ENCODE measurements at regions not wholly inside any gene's neighbourhood (a gene's known extent, or its start where the extent isn't known, plus 50 kb on each side); places are given as distances from the start of the nearest gene placed in this dataset.

GRCh38 chr17:37828651-37829124 lies 83.8 kb upstream of the HNF1B start:
- no peak for DNase-seq (ENCODE audit: low spot score)
- H3K36me3 ChIP-seq: no peaks in the 10 kb centered on the region
- no peak for TF ChIP-seq CTCF (IDR thresholded peaks at IDR 0.05)
- H3K9me3 ChIP-seq: no peaks in the 10 kb centered on the region
- H3K4me1 ChIP-seq: no peaks in the 10 kb centered on the region
- no peak overlapping the region for H3K27ac ChIP-seq
- H3K27me3 ChIP-seq: no peaks in the 10 kb centered on the region
- no peak overlapping the region for H3K4me3 ChIP-seq

- no peak for TF ChIP-seq CTCF (IDR thresholded peaks at IDR 0.05)
- Histone ChIP-seq H3K9me3 (no peaks in the 10 kb centered on the region), H3K27ac (no peak overlapping the region), H3K4me3 (no peak overlapping the region), H3K27me3 (no peaks in the 10 kb centered on the region), H3K36me3 (no peaks in the 10 kb centered on the region), H3K4me1 (no peaks in the 10 kb centered on the region)
- DNase-seq (ENCODE audit: low spot score): no peak
Measured at GRCh38 chr17:37827905-37828650, 83.2 kb upstream of the HNF1B start.

- Histone ChIP-seq H3K4me3 (no peak overlapping the region), H3K36me3 (no peaks in the 10 kb centered on the region), H3K27me3 (no peaks in the 10 kb centered on the region), H3K27ac (no peak overlapping the region), H3K9me3 (no peaks in the 10 kb centered on the region), H3K4me1 (no peaks in the 10 kb centered on the region)
- no peak for TF ChIP-seq CTCF (IDR thresholded peaks at IDR 0.05)
- no peak for DNase-seq (ENCODE audit: low spot score)
Measured at GRCh38 chr17:37826497-37827430, 81.9 kb upstream of the HNF1B start.

- no peaks in the 10 kb centered on the region for H3K36me3 ChIP-seq
- no peaks in the 10 kb centered on the region for H3K4me1 ChIP-seq
- no peak for DNase-seq (ENCODE audit: low spot score)
- H3K4me3 ChIP-seq: no peak overlapping the region
- no peak for TF ChIP-seq CTCF (IDR thresholded peaks at IDR 0.05)
- H3K9me3 ChIP-seq: no peaks in the 10 kb centered on the region
- H3K27ac ChIP-seq: no peak overlapping the region
- H3K27me3 ChIP-seq: no peaks in the 10 kb centered on the region
Measured at GRCh38 chr17:37825851-37826250, 81.0 kb upstream of the HNF1B start.

- H3K27ac ChIP-seq: no peak overlapping the region
- H3K9me3 ChIP-seq: no peaks in the 10 kb centered on the region
- no peak for DNase-seq (ENCODE audit: low spot score)
- H3K4me1 ChIP-seq: no peaks in the 10 kb centered on the region
- no peak for TF ChIP-seq CTCF (IDR thresholded peaks at IDR 0.05)
- H3K4me3 ChIP-seq: no peak overlapping the region
- no peaks in the 10 kb centered on the region for H3K36me3 ChIP-seq
- H3K27me3 ChIP-seq: no peaks in the 10 kb centered on the region
Measured at GRCh38 chr17:37824534-37825485, 80.0 kb upstream of the HNF1B start.

Measured in right atrium auricular region (tissue), 2 donors.